Brain microvascular endothelial cell (primary cell): ENCODE measurements at regions not wholly inside any gene's neighbourhood (a gene's known extent, or its start where the extent isn't known, plus 50 kb on each side); places are given as distances from the start of the nearest gene placed in this dataset.
"Not testable (repeated sequence)": the region's sequence is repeated elsewhere in the genome, so short reads cannot be mapped to it uniquely, and the experiment has no call there.

ENCODE experiments used
- DNase-seq: peaks from one replicate; pipeline ENCODE4 v3.0.0-alpha.2; 2020
- H3K27ac ChIP-seq: fragments of 250-450 bp; sonication (Bioruptor Pico); 2 replicates; pipeline ENCODE4 v1.5.1; 2020; ENCODE audit warnings: mild to moderate bottlenecking, moderate library complexity
- H3K27me3 ChIP-seq: fragments of 250-450 bp; sonication (Bioruptor Pico); replicated peaks from 2 replicates; pipeline ENCODE4 v1.5.1; 2020; ENCODE audit warnings: mild to moderate bottlenecking
- H3K36me3 ChIP-seq: fragments of 250-450 bp; sonication (Bioruptor Pico); replicated peaks from 2 replicates; pipeline ENCODE4 v1.5.1; 2020; ENCODE audit warnings: mild to moderate bottlenecking
- H3K4me3 ChIP-seq: 2 replicates; pipeline ENCODE4 v1.5.1; 2011; ENCODE audit warnings: low read depth, mild to moderate bottlenecking, control low read depth, low read length, moderate library complexity
- CTCF ChIP-seq: IDR thresholded peaks from 2 replicates; pipeline ENCODE4 v1.5.1; 2011; ENCODE audit warnings: low read depth, mild to moderate bottlenecking, moderate library complexity, low read length, control low read depth, inconsistent platforms; ENCODE audit errors: missing control alignments
- in situ Hi-C: cut with HindIII; loops from 2 replicates; pipeline ENCODE4 v1.10.0; 2017; ENCODE audit warnings: low sequenced_read_pairs, low pct_ligation_motif_present

GRCh38 chr14:22291406-22291805, 297.6 kb downstream of the DAD1 start:
- TF ChIP-seq CTCF, result no peak
- in situ Hi-C loops, result no loop called here
- Histone ChIP-seq H3K4me3 (no peak overlapping the region), H3K36me3 (no peaks in the 10 kb centered on the region), H3K27me3 (no peaks in the 10 kb centered on the region), H3K27ac (peak overlapping the region; percentile 57)
- no peak for DNase-seq

GRCh38 chr14:22289570-22289969, 299.5 kb downstream of the DAD1 start:
- no peaks in the 10 kb centered on the region for H3K36me3 ChIP-seq
- no peak for TF ChIP-seq CTCF
- no peak overlapping the region for H3K27ac ChIP-seq
- H3K27me3 ChIP-seq, result no peaks in the 10 kb centered on the region
- DNase-seq, result no peak
- no peak overlapping the region for H3K4me3 ChIP-seq
- in situ Hi-C loops, result no loop called here

GRCh38 chr14:22285991-22286390, 303.0 kb downstream of the DAD1 start:
- in situ Hi-C loops, result no loop called here
- no peak overlapping the region for H3K4me3 ChIP-seq
- no peaks in the 10 kb centered on the region for H3K27me3 ChIP-seq
- H3K36me3 ChIP-seq, result no peaks in the 10 kb centered on the region
- TF ChIP-seq CTCF, result no peak
- H3K27ac ChIP-seq, result no peak overlapping the region
- DNase-seq, result no peak

GRCh38 chr14:22282949-22283348, 306.1 kb downstream of the DAD1 start:
- no peak for TF ChIP-seq CTCF
- no peaks in the 10 kb centered on the region for H3K27me3 ChIP-seq
- in situ Hi-C loops, result no loop called here
- DNase-seq, result no peak
- H3K4me3 ChIP-seq, result no peak overlapping the region
- H3K36me3 ChIP-seq, result no peaks in the 10 kb centered on the region
- no peak overlapping the region for H3K27ac ChIP-seq

GRCh38 chr14:22282417-22282816, 306.6 kb downstream of the DAD1 start:
- TF ChIP-seq CTCF, result no peak
- no peak overlapping the region for H3K27ac ChIP-seq
- no peak overlapping the region for H3K4me3 ChIP-seq
- in situ Hi-C loops, result no loop called here
- DNase-seq, result no peak
- no peaks in the 10 kb centered on the region for H3K36me3 ChIP-seq
- no peaks in the 10 kb centered on the region for H3K27me3 ChIP-seq

- in situ Hi-C loops, H3K4me3 ChIP-seq, DNase-seq, H3K27me3 ChIP-seq, H3K27ac ChIP-seq, H3K36me3 ChIP-seq: not testable (repeated sequence)
Observed at GRCh38 chr14:22281447-22281874, 307.6 kb downstream of the DAD1 start.
